Hippocampal formation (tissue), 2 donors: ENCODE measurements at regions not wholly inside any gene's neighbourhood (a gene's known extent, or its start where the extent isn't known, plus 50 kb on each side); places are given as distances from the start of the nearest gene placed in this dataset.

Source experiments
- DNase-seq, 2 donors: peaks; one replicate each; lab custom pipeline; 2025; lab: John Stamatoyannopoulos, UW

GRCh38 chr6:28737750-28738395 is 185.9 kb downstream of the TRIM27 start:
- DNase-seq: no peak

GRCh38 chr6:28738396-28738765 is 185.4 kb downstream of the TRIM27 start:
- no peak for DNase-seq

- no peak for DNase-seq
Observed at GRCh38 chr6:28741363-28741762, 182.4 kb downstream of the TRIM27 start.

- DNase-seq: no peak
Observed at GRCh38 chr6:28742668-28743270, 181.0 kb downstream of the TRIM27 start.

- DNase-seq: no peak
Observed at GRCh38 chr6:28743271-28743789, 180.5 kb downstream of the TRIM27 start.

GRCh38 chr6:28747083-28747630 is 176.6 kb downstream of the TRIM27 start:
- no peak for DNase-seq

GRCh38 chr6:28747631-28748157 is 176.1 kb downstream of the TRIM27 start:
- no peak for DNase-seq

- no peak for DNase-seq
Observed at GRCh38 chr6:28748192-28748591, 175.6 kb downstream of the TRIM27 start.

- DNase-seq: no peak
Observed at GRCh38 chr6:28750926-28751458, 172.8 kb downstream of the TRIM27 start.

GRCh38 chr6:28751514-28751913 is 172.3 kb downstream of the TRIM27 start:
- no peak for DNase-seq

GRCh38 chr6:28751963-28752350 is 171.8 kb downstream of the TRIM27 start:
- no peak for DNase-seq

- no peak for DNase-seq
Observed at GRCh38 chr6:28757429-28758045, 166.2 kb downstream of the TRIM27 start.

GRCh38 chr6:28758046-28758817 is 165.6 kb downstream of the TRIM27 start:
- DNase-seq: no peak

- no peak for DNase-seq
Observed at GRCh38 chr6:28758818-28759235, 165.0 kb downstream of the TRIM27 start.

GRCh38 chr6:28764014-28764723 is 159.6 kb downstream of the TRIM27 start:
- no peak for DNase-seq

- DNase-seq: no peak
Observed at GRCh38 chr6:28764761-28765282, 159.0 kb downstream of the TRIM27 start.

GRCh38 chr6:28765978-28766351 is 157.8 kb downstream of the TRIM27 start:
- no peak for DNase-seq

GRCh38 chr6:28766426-28766825 is 157.4 kb downstream of the TRIM27 start:
- no peak for DNase-seq

- no peak for DNase-seq
Observed at GRCh38 chr6:28767133-28767532, 156.7 kb downstream of the TRIM27 start.

GRCh38 chr6:28767691-28768090 is 156.1 kb downstream of the TRIM27 start:
- no peak for DNase-seq
